Muscle of back (tissue), 3 donors: ENCODE measurements at regions not wholly inside any gene's neighbourhood (a gene's known extent, or its start where the extent isn't known, plus 50 kb on each side); places are given as distances from the start of the nearest gene placed in this dataset.
"Not testable (repeated sequence)": the region's sequence is repeated elsewhere in the genome, so short reads cannot be mapped to it uniquely, and the experiment has no call there.

Experiments
- DNase-seq, 3 donors: peaks; one replicate each; pipeline versions ENCODE4 v3.0.0 to v3.0.0-alpha.2; 2013

DNA sequence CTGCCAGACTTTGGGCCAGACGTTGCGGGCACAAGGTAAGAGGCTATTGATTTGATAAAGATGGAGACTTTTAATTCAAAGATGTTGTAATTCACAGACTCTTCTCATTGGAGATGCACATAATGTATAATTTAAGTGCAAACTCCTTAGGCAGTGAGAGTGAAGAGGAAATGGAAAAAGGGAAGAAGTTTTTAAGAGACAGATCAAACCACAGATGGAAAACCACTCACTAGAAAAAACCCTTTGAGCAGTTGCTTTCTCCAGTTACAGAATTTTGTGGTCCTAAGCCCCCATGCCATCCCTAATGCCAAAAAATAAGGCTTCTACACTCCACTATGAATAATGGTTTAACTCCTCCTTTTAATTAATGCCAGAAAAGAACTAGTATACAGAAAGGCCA lies 977.1 kb upstream of the PRKX start:
- no peak for DNase-seq

DNA sequence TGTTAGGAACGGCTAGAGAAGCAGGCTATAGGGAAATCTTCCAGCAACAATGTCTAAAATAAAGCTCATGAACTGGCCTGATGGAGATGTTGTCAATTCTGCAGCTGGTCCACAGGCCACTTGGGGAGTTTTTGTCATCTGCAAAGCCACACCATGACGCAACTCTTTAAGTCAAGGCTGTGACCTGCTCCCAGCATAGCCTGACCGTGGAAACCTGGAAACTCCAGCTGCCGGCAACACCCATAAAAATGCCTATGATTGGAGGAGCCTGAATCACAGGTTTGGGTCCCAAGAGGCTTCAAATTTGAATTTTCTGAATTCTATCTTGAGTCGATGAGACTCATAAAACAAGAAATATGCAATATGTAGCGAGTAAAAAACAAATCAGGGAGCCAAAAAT lies 969.2 kb upstream of the PRKX start:
- no peak for DNase-seq

DNA sequence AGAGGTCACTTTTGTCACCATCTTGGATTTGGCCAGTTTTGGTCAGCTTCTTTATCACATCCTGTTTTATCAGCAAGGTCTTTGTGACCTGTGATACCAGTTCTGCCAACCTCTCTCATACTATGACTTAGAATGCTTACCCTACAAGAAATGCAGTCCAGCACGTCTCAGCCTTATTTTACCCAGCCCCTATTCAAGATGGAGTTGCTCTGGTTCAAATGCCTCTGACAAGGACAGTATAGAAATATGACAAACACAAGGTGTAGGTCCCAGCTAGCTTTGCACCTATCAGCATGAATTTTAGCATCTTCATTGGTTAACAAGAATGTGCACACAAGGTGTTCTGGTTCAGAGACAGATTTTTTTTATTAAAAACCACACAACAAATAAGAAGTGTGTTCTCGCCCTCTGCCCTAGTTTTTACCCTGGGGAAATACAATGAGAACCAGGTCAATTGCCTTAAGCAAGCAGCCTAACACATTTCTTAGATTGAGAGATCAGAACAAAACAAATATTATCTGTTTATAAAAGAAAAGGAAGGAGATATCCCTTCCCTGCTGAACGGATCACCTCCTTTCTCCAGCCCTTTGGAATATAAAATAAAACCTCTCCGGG lies 962.3 kb upstream of the PRKX start:
- DNase-seq: no peak

DNA sequence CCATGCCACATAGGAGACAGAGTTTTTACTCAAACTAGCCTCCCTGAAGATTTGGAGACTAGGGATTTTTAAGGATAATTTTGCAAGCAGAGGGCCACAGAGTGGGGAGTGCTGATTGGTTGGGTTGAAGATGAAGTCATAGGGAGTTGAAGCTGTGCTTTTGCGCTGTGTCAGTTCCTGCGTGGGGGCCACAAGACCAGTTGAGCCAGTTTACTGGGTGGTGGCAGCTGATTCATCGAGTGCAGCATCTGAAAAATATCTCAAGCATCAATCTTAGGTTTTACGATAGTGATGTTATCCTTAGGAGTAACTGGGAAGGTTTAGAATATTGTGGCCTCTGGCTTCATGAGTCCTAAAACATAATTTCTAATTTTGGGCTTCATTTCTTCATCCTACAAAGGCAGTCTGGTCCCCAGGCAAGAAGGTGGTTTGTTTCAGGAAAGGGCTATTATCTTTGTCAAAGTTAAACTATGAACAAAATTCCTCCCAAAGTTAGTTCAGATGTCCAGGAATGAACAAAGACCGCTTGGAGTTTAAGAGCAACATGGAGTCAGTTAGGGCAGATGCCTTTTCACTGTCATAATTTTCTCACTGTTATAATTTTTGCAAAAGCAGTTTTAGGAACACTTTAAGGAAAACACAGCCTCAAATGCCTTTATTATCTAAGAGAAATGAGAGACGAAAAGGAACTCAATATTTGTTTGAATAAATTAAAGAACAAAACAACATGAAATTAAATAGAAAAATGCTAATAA lies 960.8 kb upstream of the PRKX start:
- no peak for DNase-seq

DNA sequence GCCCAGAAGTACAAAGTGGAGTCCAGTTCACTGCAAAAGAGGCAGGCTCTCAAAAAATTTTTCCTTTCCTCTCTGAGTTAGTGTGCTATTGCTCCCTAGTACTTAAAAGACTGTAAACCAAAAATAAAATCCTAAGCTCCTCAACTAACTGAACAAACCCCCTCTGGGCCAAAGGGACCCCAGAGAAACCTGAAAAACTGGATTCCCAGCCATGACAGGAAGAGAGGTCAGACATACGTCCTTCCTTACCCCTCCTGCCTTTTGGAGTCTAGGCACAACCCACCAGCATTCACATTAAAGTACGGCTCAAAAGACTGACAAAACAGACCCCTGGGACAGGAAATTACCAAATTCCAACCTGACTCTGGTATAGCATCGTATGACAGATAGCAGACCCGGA lies 957.9 kb upstream of the PRKX start:
- no peak for DNase-seq

DNA sequence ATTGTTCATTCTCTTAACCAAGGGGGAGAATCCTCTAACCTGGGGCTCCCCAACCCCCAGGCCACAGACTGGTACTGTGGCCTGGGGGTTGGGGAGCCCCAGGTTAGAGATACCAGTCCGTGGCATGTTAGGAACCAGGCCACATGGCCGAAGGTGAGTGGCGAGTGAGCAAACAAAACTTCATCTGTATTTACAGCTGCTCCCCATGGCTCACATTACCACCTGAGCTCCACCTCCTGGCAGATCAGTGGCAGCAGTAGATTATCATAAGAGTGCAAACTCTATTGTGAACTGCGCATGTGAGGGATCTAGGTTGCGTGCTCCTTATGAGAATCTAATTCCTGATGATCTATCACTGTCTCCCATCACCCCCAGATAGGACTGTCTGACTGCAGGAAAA lies 957.2 kb upstream of the PRKX start:
- DNase-seq: no peak

DNA sequence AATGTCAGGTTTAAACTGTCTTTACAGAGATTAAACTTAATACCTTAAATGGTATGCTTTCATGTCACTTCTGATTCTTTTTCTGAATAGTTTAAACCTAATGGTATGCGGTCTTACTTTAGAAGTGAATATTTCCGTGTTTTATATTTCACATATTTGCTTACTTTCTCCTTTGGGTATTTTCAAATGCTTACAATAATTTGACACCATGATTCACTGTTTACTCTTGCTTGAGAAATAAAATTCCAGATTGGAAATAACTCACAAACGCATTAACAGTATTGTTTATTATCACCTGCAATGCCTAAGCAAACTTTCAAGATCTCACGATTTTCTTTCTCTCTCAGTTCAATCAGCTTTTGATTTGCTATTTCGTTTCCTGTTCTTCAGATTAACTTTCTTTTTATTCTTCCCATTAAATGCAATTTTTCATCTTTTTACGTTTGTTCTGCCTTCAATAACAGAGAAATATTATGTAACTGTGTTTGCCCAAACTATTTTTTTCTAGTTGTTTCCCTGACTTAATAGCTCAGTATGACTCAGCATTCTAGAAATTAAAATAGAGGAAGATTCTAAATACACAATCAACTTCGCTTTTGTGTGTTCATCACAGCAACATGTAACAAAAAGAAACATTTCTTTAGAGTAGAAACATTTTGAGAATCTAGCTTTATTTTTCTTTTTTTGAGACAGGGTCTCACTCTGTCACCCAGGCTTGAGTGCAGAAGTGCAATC lies 955.5 kb upstream of the PRKX start:
- no peak for DNase-seq

DNA sequence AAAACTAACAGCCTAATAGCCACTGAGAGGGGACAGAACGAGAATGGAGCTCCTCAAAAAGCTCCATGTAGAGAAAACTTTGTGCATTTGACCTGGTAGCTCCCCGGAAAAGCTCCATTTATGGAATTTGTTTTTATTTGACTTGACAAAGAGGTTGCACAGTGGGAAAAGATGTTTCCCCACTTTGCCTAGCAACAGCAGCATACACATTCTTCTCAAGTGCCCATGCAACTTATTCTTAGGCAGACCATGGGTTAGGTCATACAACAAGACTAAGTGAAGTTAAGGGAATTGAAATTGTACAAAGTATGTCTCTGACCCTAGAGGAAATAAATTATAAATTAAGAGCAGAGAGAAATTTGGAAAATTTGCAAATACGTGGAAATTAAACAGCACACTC lies 949.6 kb upstream of the PRKX start:
- DNase-seq: no peak

DNA sequence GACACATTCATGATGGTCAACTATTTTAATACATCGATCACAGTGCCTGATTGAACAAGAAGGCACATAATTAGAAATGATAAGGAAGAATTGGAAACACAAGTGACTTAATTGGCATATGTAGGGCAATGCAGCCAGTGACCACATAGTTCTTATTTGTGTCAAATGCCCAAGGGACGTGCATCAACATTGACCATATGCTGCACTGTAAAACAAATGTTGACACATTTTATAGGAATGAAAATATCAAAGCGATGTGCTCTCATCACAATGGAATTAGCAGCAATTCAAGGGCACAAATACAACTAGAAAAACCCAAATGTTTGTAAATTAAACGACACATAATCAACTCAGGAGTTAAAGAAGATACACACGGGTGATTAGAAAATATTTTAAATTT lies 948.3 kb upstream of the PRKX start:
- no peak for DNase-seq

DNA sequence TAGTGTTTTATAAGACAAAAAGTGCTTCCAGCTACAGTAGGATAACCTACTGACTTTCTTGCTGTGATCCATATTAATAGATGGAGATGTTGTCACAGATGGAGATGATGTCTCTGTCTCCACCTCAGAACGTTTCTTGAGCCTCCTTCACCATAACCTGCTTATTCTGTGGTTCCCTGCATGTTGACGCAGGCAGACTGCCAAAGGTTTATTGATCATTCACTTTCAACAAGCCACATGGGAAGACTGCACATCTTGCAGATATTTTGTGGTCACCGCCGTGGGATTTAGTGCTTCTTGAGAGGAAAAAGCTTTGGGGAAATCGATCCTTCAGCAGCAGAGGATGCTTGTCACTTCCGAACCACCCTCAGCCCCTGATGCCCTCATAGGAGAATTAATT lies 943.0 kb upstream of the PRKX start:
- DNase-seq: no peak

DNA sequence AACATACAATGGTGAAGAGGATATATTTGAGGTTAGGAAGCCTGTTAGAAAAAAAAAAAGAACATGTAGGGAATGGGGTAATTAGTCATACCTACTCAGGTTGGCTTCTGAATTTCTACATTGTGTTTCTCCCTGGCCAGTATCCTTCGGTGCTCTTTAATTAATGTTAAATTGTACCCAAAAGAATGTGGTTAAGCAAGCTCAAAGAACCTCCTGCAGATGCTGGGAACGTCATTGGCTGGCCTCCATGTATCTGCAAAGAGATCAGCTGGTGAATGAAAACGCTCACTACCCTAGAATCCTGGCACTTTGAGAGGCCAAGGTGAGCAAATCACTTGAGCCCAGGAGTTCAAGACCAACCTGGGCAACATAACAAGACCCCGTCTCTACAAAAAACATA lies 942.3 kb upstream of the PRKX start:
- DNase-seq: no peak

DNA sequence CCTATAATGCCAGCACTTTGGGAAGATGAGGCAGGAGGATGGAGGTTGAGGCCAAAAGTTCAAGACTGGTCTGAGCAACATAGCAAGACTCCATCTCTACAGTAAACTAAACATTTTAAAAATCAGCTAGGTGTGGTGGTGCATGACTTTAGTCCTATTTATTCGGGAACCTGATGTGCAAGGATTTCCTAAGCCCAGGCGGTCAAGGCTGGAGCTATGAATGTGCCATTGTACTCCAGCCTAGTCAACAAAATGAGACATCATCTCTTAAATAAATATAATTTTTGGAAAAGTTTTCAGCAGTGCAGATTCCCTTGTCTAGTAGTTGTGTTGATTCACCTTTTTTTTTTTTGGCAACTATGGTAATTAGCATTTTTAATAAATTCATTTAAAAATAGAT lies 928.7 kb upstream of the PRKX start:
- DNase-seq: no peak

DNA sequence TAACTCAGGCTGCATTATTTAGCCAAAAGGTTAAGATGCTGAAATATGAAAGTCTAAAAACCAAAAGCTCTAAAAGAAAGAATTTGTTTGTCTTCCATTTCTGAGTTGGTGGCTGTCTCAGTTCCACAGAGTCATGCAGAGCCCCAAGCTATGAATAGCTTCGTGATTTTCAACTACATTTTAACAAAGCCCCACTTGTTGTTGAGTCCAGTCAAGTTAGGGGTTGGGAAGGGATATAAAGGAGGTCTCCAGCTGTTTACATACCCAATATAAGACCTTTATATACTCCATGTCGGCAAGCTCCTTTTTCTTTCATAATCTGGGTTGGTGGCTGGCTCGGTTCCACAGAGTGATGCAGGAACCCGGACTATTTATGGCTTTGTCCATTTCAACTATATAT lies 924.6 kb upstream of the PRKX start:
- no peak for DNase-seq

DNA sequence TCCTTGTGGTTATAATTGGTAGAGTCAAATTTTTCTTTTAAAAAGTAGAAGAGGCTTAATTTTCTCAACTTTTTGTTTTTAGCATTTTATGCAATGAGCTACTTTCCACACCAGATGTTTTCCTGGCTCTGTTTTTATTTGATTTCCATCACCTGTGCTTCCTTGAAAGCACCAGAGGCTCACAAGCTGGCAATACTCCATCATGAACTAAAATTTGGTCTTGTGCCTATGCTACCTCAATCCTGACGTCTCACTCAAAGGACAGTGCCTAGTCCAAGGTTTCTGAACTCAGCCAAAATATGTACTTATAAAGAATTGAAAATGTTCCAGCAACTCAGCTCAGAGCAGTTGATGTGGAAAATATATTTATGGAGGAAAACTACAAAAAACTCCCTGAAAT lies 914.0 kb upstream of the PRKX start:
- DNase-seq: peak; percentile 12 to 68 (median 49)

DNA sequence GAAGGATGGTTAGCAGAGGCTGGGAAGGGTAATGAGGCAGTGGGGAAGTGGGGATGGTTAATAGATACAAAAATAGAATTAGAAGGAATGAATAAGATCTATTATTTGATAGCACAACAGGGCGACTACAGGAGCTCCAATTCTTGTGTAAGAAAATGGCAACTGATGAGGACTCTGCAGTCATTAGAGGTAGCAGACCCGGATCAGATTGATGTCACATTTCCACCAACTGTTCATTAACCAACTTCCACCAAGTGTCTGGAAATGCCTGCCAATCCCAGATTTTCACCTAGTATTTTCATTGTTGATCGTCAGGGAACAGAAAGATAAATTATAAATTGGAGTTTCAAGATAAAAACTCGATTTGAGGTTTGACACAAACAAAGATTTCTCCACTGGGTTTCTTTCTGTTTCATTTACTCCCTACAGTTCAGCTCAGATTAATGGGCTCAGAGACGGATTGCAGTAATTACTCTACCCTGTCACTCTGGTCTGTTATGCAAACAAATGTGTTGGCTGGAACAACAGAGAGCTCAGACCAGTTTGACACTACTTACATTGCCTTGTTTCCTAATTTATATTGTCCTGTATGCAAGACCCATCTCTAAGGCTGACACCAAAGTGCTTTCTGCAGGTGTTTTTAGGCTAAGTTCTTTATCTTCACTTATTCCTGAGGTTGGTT lies 909.2 kb upstream of the PRKX start:
- no peak for DNase-seq

DNA sequence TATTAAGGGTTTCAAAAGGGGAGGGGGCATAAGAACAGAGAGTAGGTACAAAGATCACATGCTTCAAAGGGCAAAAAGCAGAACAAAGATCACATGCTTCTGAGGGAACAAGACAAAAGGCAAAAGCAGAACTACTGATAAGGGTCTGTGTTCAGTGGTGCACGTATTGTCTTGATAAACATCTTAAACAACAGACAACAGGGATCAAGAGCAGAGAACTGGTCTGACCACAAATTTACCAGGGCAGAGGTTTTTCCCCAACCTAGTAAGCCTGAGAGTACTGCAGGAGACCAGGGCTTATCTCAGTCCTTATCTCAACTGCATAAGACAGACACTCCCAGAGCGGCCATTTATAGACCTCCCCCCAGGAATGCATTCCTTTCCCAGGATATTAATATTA lies 900.2 kb upstream of the PRKX start:
- not testable (repeated sequence) for DNase-seq

DNA sequence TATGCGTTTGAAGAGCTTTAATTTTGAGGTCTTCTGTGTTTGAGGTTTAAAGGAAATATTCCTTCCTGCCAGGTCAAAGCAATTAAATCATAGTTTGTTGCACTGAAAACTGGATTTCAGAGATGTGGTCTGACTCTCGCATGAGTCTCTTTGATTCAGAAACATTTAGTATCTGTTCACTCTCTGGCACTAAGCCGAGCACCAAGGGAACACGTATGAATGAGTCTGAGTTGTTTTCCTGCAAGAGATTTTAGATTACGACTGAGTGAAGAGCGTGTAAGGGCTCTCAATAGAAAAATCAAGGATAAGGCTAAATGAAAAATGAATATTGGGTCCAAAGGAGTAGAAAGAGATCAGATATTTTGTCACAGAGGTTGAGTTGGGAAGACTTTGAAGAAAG lies 875.4 kb upstream of the PRKX start:
- DNase-seq: peak in 2 of 3 donors; percentile 0 to 21

DNA sequence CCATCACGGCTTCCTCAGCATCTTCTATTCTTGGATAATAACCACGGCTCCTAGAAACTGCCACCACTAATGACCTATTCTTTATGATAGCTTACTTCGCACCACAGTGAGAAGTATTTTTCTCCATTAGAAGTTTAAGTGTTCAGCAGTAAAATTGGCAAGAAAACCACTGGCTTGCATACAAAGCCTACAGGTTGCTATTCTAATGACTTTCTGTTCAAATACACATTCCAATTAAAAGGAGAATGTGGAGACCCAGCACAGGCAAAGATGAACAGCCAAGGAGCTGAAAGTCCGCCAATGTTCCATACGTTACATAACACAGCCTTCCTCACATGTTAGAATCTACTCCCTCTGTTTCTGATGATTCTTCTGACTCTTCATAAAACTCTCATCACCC lies 875.0 kb upstream of the PRKX start:
- DNase-seq: peak in 2 of 3 donors; percentile 0 to 34

DNA sequence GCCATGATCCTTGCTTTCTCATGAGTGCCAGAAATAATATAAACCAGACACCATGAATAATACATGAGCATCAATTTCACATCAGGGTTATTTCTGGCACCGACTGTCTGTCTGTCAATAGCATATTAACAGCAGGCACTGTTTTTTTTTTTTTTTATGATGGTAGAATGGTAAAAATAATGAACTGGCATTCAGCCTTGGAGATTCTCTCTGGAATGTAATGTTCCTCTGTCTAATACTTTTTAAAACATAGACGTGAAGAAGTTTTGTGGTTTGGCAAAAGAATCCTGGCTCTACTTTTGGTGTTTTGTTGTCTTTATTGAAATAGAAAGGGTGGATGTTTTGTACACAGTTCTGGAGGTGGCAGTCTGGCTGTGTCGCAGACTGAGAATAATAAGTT lies 874.6 kb upstream of the PRKX start:
- DNase-seq: peak in 1 of 3 donors; percentile 2

DNA sequence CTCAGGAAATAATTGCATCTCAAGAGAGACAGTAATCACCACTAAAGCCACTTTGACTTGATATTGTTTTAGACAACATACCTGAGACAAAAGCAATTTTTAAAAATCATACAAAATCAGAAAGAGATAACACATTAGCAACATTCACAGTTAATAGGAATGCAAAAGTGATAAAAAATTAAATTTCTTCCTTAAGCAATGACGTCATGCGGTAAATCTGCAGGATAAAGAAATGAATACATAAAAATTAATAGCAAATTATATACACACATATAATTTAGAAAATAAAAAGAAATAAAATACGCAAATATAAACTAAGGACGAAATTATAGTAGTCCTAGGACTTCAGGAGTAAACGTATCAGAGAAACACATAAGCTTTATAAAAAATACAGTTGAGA lies 866.5 kb upstream of the PRKX start:
- DNase-seq: no peak

DNA sequence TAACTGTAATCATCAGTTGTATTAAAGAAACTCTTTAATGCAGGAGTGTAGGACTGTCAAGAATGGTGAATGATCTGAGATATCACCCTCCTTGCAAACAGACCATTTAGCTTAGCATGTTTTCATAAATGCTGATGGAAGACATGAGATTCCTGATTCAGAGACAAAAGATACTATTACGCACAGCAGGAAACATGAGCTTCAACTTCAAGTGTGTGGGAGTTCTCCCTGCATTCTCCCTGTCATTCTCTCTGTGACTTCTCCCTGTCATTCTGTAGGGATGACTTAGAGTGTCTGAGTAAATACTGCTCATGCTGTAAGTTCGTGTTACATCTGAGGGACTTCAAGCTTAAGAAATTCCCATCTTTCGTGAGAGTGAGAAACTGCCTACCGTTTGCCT lies 866.0 kb upstream of the PRKX start:
- DNase-seq: no peak

DNA sequence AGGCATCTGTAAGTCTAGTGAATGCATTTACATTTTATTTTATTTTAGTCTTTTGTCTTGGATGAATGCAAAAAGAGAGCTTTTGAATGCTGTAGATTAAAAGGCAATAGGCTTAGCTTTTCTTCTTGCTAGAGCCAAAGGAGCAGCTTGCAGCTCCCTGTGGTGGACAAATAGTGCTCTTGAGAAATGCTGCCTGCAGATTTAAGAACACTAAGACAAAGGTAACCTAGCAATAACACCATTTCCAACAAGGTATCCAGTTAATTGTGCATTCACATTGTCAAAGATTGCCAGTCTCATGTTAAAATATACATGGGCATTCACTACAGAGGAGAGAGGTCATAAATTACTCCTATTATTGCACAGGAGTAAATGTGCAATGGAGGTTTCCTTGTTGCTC lies 859.2 kb upstream of the PRKX start:
- DNase-seq: no peak

DNA sequence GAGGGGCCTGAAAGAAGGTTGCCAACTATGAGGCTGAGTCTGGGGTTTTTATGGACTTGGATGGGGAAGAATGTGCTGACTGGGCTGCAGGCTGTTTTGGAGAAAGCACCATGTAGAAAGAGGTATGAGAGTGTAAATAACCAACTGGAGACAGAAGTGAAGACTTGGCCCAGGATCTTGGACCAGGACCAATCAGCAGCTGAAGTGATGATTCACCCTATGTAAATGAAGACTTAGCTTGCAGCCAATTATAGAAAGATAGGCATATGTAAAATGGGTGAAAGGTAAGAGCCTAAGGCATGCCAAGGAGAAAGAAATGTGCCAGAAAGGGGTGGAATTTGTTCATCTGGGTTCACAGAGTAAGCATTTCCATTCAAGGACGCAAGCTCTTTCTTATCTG lies 856.7 kb upstream of the PRKX start:
- no peak for DNase-seq
